OCI-M2 (cell line): ENCODE measurements at regions not wholly inside any gene's neighbourhood (a gene's known extent, or its start where the extent isn't known, plus 50 kb on each side); places are given as distances from the start of the nearest gene placed in this dataset.

Experiments
- DNase-seq: peaks from one replicate; lab custom pipeline; 2025; ENCODE audit not compliant: unreplicated experiment; lab: John Stamatoyannopoulos, UW

- DNase-seq = no peak
Observed at GRCh38 chr13:26838821-26839220, 78.2 kb upstream of the GPR12 start.

- no peak for DNase-seq
Observed at GRCh38 chr13:26837997-26838396, 77.4 kb upstream of the GPR12 start.

GRCh38 chr13:26837102-26837501, 76.5 kb upstream of the GPR12 start:
- DNase-seq = no peak

GRCh38 chr13:26836626-26837025, 76.0 kb upstream of the GPR12 start:
- no peak for DNase-seq

- no peak for DNase-seq
Observed at GRCh38 chr13:26834646-26835045, 74.1 kb upstream of the GPR12 start.

- DNase-seq = no peak
Observed at GRCh38 chr13:26831336-26831908, 70.8 kb upstream of the GPR12 start.

GRCh38 chr13:26829716-26830115, 69.1 kb upstream of the GPR12 start:
- DNase-seq = no peak

DNA sequence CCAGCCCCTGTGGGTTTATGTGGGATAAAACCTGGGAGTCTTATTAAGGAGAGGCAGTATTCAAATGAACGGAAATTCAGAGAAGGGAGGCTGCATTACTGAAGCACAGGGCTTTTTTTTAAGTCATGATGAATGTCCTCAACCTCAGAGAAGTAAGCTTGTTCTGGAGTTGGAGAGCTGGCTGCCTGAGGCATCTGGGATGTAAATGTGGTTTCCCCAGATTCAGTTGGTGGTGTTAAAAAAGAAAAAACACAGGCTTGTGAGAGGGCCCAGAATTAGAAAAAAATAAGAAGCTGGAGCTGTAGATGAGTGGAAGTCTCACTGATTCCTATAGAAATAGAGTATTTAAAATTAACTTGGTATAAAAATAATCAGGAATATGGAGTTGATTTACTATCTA, 64.0 kb upstream of the GPR12 start:
- DNase-seq = no peak

DNA sequence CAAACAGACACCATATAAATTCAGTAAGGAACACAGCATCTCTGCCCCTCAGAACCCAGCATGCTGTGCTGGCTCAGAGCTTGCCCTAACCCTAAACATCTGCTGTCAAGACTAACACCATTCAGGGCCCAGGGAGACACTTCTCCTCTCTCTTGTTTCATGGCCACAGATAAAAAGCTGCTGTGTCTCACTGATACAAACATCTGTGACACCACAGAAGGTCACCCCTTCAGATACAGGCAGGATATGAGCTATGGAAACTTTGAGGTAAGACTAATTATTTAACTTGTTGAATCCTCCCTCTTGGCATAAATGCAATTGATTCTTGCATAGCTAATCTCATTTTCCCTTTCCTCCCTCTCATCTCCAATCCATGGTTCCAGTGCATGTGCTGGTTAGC, 61.6 kb upstream of the GPR12 start:
- DNase-seq = no peak

GRCh38 chr13:26821672-26822071, 61.1 kb upstream of the GPR12 start:
- no peak for DNase-seq

DNA sequence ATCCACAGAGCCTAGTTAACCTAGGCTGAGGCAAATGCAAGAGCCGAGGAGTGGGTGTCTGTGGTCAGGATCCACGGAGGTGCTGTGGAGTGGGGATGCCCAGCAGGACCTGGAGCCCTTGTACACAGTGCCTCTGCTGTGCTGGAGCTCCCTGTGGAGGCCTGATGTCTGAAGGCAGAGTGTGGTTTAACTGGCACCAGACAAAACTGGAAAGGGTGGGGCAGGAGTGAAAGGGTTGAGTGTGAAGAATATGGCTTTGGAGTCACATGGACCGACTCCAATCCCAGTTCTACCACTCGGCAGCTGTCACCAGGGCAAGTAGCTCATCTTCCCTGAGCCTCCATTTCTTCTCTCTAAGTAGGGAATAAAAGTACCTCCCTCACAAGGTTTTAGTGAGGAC, 60.3 kb upstream of the GPR12 start:
- DNase-seq = no peak

GRCh38 chr13:26819046-26819445, 58.5 kb upstream of the GPR12 start:
- DNase-seq = no peak

- no peak for DNase-seq
Observed at GRCh38 chr13:26816881-26817280, 56.3 kb upstream of the GPR12 start.

DNA sequence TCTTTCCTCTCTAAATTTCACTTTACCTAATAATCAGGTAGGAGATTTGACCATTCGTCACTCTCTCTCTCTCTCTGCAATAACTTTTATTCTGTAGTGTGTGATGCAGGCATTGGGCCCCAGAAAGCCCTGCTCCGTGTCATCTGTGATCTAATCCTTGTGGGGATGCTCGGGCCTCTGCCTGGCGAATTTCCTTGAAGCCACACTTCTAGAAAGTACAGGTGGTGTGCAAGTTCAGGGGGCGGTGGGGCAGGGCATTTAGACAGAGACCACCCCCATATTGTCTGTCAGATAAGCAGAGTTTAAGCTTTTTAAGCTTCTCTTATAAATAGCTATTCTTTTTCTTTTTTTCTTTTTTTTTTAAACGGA, 53.4 kb upstream of the GPR12 start:
- DNase-seq = no peak

- DNase-seq = no peak
Observed at GRCh38 chr13:26813321-26813979, 52.9 kb upstream of the GPR12 start.

DNA sequence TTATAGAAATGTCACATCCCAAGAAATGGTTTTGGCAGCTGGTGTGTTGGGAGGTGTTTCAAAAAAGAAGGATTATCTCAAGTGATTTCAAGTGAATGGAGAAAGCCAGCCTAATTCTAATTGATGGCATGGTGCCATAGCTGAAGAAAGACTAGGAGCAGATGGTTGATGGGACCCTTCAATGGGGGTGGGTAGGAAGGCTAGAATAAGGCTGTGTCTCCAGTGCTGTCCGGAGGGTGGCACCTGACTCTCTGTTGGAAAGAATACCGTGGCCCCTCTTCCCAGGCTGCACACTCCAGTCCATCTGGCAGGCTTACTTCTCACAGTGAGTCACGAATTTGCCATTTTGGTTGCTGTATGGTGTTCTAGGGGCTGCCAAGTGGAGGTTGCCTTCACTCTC, 51.0 kb upstream of the GPR12 start:
- DNase-seq = no peak
